ENCODE measurements at regions not wholly inside any gene's neighbourhood (a gene's known extent, or its start where the extent isn't known, plus 50 kb on each side); places are given as distances from the start of the nearest gene placed in this dataset.

- no peak for TF ChIP-seq CTCF (IDR thresholded peaks at IDR 0.05)
- TF ChIP-seq NFE2L1 (CRISPR knock-in tag; IDR thresholded peaks at IDR 0.05), result no peak
- TF ChIP-seq E2F1 (CRISPR knock-in tag; IDR thresholded peaks at IDR 0.05), result no peak
- no peak for TF ChIP-seq ATF3 (CRISPR knock-in tag; conservative IDR thresholded peaks at IDR 0.05)
- no peak for TF ChIP-seq AFF4 (CRISPR knock-in tag; IDR thresholded peaks at IDR 0.05; ENCODE audit: borderline replicate concordance)
- no peak for TF ChIP-seq IRF2 (CRISPR knock-in tag; IDR thresholded peaks at IDR 0.05; ENCODE audit: borderline replicate concordance, low read depth)
- no peak for TF ChIP-seq MAX (CRISPR knock-in tag; IDR thresholded peaks at IDR 0.05)
- TF ChIP-seq USF1 (CRISPR knock-in tag; IDR thresholded peaks at IDR 0.05), result no peak
- no peak for TF ChIP-seq ZBTB43 (CRISPR knock-in tag; IDR thresholded peaks at IDR 0.05)
- no peak for TF ChIP-seq USF2 (CRISPR knock-in tag; IDR thresholded peaks at IDR 0.05)
- TF ChIP-seq ZNF121 (CRISPR knock-in tag; IDR thresholded peaks at IDR 0.05), result no peak
- no peak for TF ChIP-seq ZNF281 (CRISPR knock-in tag; IDR thresholded peaks at IDR 0.05)
These were observed 438.8 kb downstream of the PMP22 start for GRCh38 chr17:14826358-14826757.

All from WTC11 (cell line).